ENCODE measurements at regions not wholly inside any gene's neighbourhood (a gene's known extent, or its start where the extent isn't known, plus 50 kb on each side); places are given as distances from the start of the nearest gene placed in this dataset.
"Not testable (repeated sequence)": the region's sequence is repeated elsewhere in the genome, so short reads cannot be mapped to it uniquely, and the experiment has no call there.

- intact Hi-C loops (cut with DNase I; ENCODE audit: low total_unique reads) = no loop called here
- Histone ChIP-seq H3K27ac (no peak overlapping the region), H3K36me3 (ENCODE audit: low read depth, missing control alignments) (no peaks in the 10 kb centered on the region), H3K9me3 (no peaks in the 10 kb centered on the region), H3K27me3 (no peaks in the 10 kb centered on the region), H3K4me1 (no peaks in the 10 kb centered on the region), H3K4me3 (no peak overlapping the region)
- 72 to 80% methylated on average over 5 of the region's 5 CpGs for WGBS, 2 donors
- no peak for DNase-seq
- no peak for TF ChIP-seq POLR2A (IDR thresholded peaks at IDR 0.05)
These were observed 252.0 kb upstream of the GAS1 start for GRCh38 chr9:87199278-87199677.

- Histone ChIP-seq H3K4me3 (no peak overlapping the region), H3K36me3 (ENCODE audit: low read depth, missing control alignments) (no peaks in the 10 kb centered on the region), H3K27ac (no peak overlapping the region), H3K4me1 (no peaks in the 10 kb centered on the region), H3K27me3 (no peaks in the 10 kb centered on the region), H3K9me3 (no peaks in the 10 kb centered on the region)
- no peak for DNase-seq
- intact Hi-C loops (cut with DNase I; ENCODE audit: low total_unique reads) = no loop called here
- WGBS, 2 donors = 80 to 89% methylated on average over 4 of the region's 4 CpGs
- TF ChIP-seq CTCF (IDR thresholded peaks at IDR 0.05) (no peak), POLR2A (IDR thresholded peaks at IDR 0.05) (no peak)
These were observed 252.5 kb upstream of the GAS1 start for GRCh38 chr9:87199782-87200181.

- TF ChIP-seq CTCF (IDR thresholded peaks at IDR 0.05) (no peak), POLR2A (IDR thresholded peaks at IDR 0.05) (no peak)
- DNase-seq = no peak
- intact Hi-C loops (cut with DNase I; ENCODE audit: low total_unique reads) = no loop called here
- Histone ChIP-seq H3K36me3 (ENCODE audit: low read depth, missing control alignments) (no peaks in the 10 kb centered on the region), H3K27me3 (no peaks in the 10 kb centered on the region), H3K4me3 (no peak overlapping the region), H3K27ac (no peak overlapping the region), H3K9me3 (no peaks in the 10 kb centered on the region), H3K4me1 (no peaks in the 10 kb centered on the region)
- WGBS, 2 donors = 34 to 46% methylated on average over 4 of the region's 4 CpGs
These were observed 254.0 kb upstream of the GAS1 start for GRCh38 chr9:87201351-87201751.

GRCh38 chr9:87206064-87206661 lies 258.9 kb upstream of the GAS1 start:
- DNase-seq = no peak
- no peak overlapping the region for H3K4me3 ChIP-seq
- 88 to 94% methylated on average over 7 of the region's 7 CpGs for WGBS, 2 donors
- no peaks in the 10 kb centered on the region for H3K4me1 ChIP-seq
- no peak overlapping the region for H3K27ac ChIP-seq
- H3K36me3 ChIP-seq (ENCODE audit: low read depth, missing control alignments) = no peaks in the 10 kb centered on the region
- H3K27me3 ChIP-seq = no peaks in the 10 kb centered on the region
- no peak for TF ChIP-seq POLR2A (IDR thresholded peaks at IDR 0.05)
- no peak for TF ChIP-seq CTCF (IDR thresholded peaks at IDR 0.05)
- H3K9me3 ChIP-seq = no peaks in the 10 kb centered on the region
- intact Hi-C loops (cut with DNase I; ENCODE audit: low total_unique reads) = no loop called here

- H3K27me3 ChIP-seq; DNase-seq; H3K36me3 ChIP-seq (ENCODE audit: low read depth, missing control alignments); H3K4me3 ChIP-seq; intact Hi-C loops (cut with DNase I; ENCODE audit: low total_unique reads); H3K9me3 ChIP-seq; H3K4me1 ChIP-seq; H3K27ac ChIP-seq: not testable (repeated sequence)
- 91 to 95% methylated on average over 3 of the region's 3 CpGs for WGBS, 2 donors
These were observed 263.4 kb upstream of the GAS1 start for GRCh38 chr9:87210658-87211057.

DNA sequence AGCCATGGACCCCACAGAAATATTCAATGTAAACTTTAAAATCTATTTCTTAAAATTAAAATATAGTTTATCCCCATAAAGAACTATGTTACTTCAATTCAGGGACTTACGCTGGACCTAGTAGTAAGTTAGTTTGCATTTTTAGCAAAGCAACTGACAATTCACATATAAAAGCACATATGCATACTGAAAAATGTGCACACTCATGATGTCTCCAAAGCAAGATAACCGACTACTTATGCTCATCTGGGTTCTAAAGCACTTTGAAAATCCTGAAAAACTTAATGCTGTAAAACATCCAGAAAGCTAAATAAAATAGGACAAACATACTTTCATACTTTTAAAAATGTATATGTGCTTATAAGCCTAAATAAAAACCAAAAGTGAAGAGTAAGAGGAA lies 264.4 kb upstream of the GAS1 start:
- Histone ChIP-seq H3K4me1 (no peaks in the 10 kb centered on the region), H3K27me3 (no peaks in the 10 kb centered on the region), H3K27ac (no peak overlapping the region), H3K9me3 (no peaks in the 10 kb centered on the region), H3K4me3 (no peak overlapping the region), H3K36me3 (ENCODE audit: low read depth, missing control alignments) (no peaks in the 10 kb centered on the region)
- 95 to 98% methylated on average over 2 of the region's 2 CpGs for WGBS, 2 donors
- TF ChIP-seq POLR2A (IDR thresholded peaks at IDR 0.05) = no peak
- no peak for TF ChIP-seq CTCF (IDR thresholded peaks at IDR 0.05)
- DNase-seq = no peak
- intact Hi-C loops (cut with DNase I; ENCODE audit: low total_unique reads) = no loop called here

All from testis (tissue), 2 donors.